ENCODE measurements at regions not wholly inside any gene's neighbourhood (a gene's known extent, or its start where the extent isn't known, plus 50 kb on each side); places are given as distances from the start of the nearest gene placed in this dataset.

DNA sequence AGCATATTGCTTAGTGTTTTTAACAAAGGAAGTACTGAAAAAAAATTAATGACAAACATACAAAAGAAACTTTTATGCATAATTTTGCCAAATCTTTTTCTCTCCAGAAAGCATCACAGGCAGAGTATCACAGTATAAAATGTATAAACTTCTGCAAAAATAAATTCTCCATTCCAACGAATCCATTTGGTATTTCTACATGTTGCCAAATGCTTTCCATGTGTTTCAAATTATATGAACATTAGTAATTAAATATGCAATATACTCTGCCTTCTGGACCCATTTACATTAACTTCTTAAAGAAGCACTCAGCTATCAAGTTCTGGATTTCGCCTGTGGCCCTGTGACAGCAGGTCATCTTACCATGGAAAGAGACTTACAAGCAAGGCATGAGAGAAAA is 189.1 kb upstream of the ALCAM start:
- TF ChIP-seq, protein P1, sequence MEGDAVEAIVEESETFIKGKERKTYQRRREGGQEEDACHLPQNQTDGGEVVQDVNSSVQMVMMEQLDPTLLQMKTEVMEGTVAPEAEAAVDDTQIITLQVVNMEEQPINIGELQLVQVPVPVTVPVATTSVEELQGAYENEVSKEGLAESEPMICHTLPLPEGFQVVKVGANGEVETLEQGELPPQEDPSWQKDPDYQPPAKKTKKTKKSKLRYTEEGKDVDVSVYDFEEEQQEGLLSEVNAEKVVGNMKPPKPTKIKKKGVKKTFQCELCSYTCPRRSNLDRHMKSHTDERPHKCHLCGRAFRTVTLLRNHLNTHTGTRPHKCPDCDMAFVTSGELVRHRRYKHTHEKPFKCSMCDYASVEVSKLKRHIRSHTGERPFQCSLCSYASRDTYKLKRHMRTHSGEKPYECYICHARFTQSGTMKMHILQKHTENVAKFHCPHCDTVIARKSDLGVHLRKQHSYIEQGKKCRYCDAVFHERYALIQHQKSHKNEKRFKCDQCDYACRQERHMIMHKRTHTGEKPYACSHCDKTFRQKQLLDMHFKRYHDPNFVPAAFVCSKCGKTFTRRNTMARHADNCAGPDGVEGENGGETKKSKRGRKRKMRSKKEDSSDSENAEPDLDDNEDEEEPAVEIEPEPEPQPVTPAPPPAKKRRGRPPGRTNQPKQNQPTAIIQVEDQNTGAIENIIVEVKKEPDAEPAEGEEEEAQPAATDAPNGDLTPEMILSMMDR (IDR thresholded peaks at IDR 0.05), result no peak
- no peak for TF ChIP-seq POLR2A (IDR thresholded peaks at IDR 0.05)
